ENCODE measurements at regions not wholly inside any gene's neighbourhood (a gene's known extent, or its start where the extent isn't known, plus 50 kb on each side); places are given as distances from the start of the nearest gene placed in this dataset.

GRCh38 chr17:14582996-14583395, 282.1 kb downstream of the HS3ST3B1 start:
- Histone ChIP-seq H3K27me3 (replicated peaks in 1 of 4; ENCODE audit: control insufficient read depth in 3 of 4, extremely low read depth in 1 of 4, insufficient read depth in 3 of 4, low read length in 3 of 4) (no peaks in the 10 kb centered on the region), H2BK120ac (replicated peaks; ENCODE audit: low read depth, low read length) (no peak overlapping the region)
- no peak for TF ChIP-seq SP2 (IDR thresholded peaks at IDR 0.05; ENCODE audit: low read length)
- no peak for TF ChIP-seq JUND (IDR thresholded peaks at IDR 0.05; ENCODE audit: low read length)
- TF ChIP-seq RFX5 (IDR thresholded peaks at IDR 0.05; ENCODE audit: borderline replicate concordance, low read depth, low read length), result no peak
- TF ChIP-seq CBX8 (IDR thresholded peaks at IDR 0.05; ENCODE audit: borderline replicate concordance, low read depth, low read length), result no peak
- TF ChIP-seq RBBP5 (IDR thresholded peaks at IDR 0.05; ENCODE audit: borderline replicate concordance, low read depth, low read length), result no peak
- no peak for TF ChIP-seq CTCF (IDR thresholded peaks at IDR 0.05; ENCODE audit: control extremely low read depth in 1 of 3, insufficient read depth in 1 of 3, low read depth in 1 of 3, low read length in 3 of 3)
- TF ChIP-seq SP4 (IDR thresholded peaks at IDR 0.05; ENCODE audit: low read length), result no peak
- no peak for TF ChIP-seq BRCA1 (IDR thresholded peaks at IDR 0.05; ENCODE audit: low read depth, low read length)
- no peak for TF ChIP-seq SIRT6 (IDR thresholded peaks at IDR 0.05; ENCODE audit: low read length)
- no peak for TF ChIP-seq RNF2 (IDR thresholded peaks at IDR 0.05; ENCODE audit: borderline replicate concordance, low read depth, low read length, missing control alignments, poor library complexity, severe bottlenecking)
- TF ChIP-seq EGR1 (IDR thresholded peaks at IDR 0.05; ENCODE audit: borderline replicate concordance, low read depth, low read length), result no peak
- TF ChIP-seq JUN (IDR thresholded peaks at IDR 0.05; ENCODE audit: low read depth, low read length), result no peak
- TF ChIP-seq BCL11A (IDR thresholded peaks at IDR 0.05; ENCODE audit: low read depth in 2 of 2, low read length in 2 of 2), result no peak

More at GRCh38 chr17:14582996-14583395, 282.1 kb downstream of the HS3ST3B1 start:
- Histone ChIP-seq H3K23me2 (ENCODE audit: low read depth, low read length) (no peaks in the 10 kb centered on the region), H3K9me3 (ENCODE audit: insufficient read depth in 2 of 2, low read depth in 1 of 2, low read length in 1 of 2) (no peaks in the 10 kb centered on the region), H3K4me1 (replicated peaks in 1 of 4; ENCODE audit: control insufficient read depth in 3 of 4, insufficient read depth in 4 of 4, low read length in 3 of 4) (peaks cover 0 to 10% (median 1%) of the 10 kb centered on the region in 4 experiments; a peak in 3 of 7 replicates), H3K23ac (ENCODE audit: insufficient read length) (no peak overlapping the region), H4K8ac (ENCODE audit: extremely low read depth, insufficient read depth, low read length) (no peak overlapping the region), H2BK12ac (ENCODE audit: low read depth, low read length) (no peak overlapping the region), H3K56ac (replicated peaks; ENCODE audit: insufficient read length, low read depth, low read length) (no peak overlapping the region), H4K91ac (replicated peaks; ENCODE audit: insufficient read length, low read length) (no peak overlapping the region), H3K18ac (ENCODE audit: extremely low read depth, low read length) (no peak overlapping the region), H3K79me2 (ENCODE audit: control insufficient read depth in 1 of 2, insufficient read depth in 2 of 2, low read length in 2 of 2) (no peaks in the 10 kb centered on the region), H3K14ac (ENCODE audit: insufficient read length) (no peak overlapping the region), H4K20me1 (replicated peaks in 1 of 2; ENCODE audit: control insufficient read depth in 1 of 2, insufficient read depth in 2 of 2, low read length in 2 of 2) (no peaks in the 10 kb centered on the region), H2AFZ (ENCODE audit: low read length) (no peak overlapping the region), H3K4me2 (ENCODE audit: insufficient read depth in 1 of 2, low read depth in 2 of 2, low read length in 2 of 2) (no peak overlapping the region), H2BK5ac (ENCODE audit: low read depth, low read length) (no peak overlapping the region), H3K4ac (replicated peaks; ENCODE audit: insufficient read length, low read depth, low read length) (no peak overlapping the region), H2BK15ac (ENCODE audit: low read length) (no peak overlapping the region), H3K36me3 (ENCODE audit: control insufficient read depth in 2 of 4, insufficient read depth in 4 of 4, low read length in 3 of 4) (no peaks in the 10 kb centered on the region), H3K4me3 (ENCODE audit: extremely low read depth in 1 of 4, insufficient read depth in 2 of 4, low read depth in 3 of 4, low read length in 4 of 4) (no peak overlapping the region), H3K79me1 (ENCODE audit: low read depth, low read length) (no peaks in the 10 kb centered on the region), H2BK20ac (ENCODE audit: low read length) (no peak overlapping the region), H3K9ac (replicated peaks in 1 of 4; ENCODE audit: extremely low read depth in 1 of 4, low read depth in 3 of 4, low read length in 3 of 4) (no peak overlapping the region), H2AK5ac (ENCODE audit: low read depth, low read length) (no peak overlapping the region), H3K27ac (ENCODE audit: low read depth, low read length) (no peak overlapping the region), H4K5ac (ENCODE audit: insufficient read length, low read depth, low read length) (no peak overlapping the region)
- FAIRE-seq, result no peak
- POLR2A ChIA-PET (ENCODE audit: partially characterized antibody), result no interaction called here
- WGBS, 2 experiments (ENCODE audit: extremely low coverage in 1 of 2, insufficient coverage in 1 of 2, insufficient read length in 1 of 2, insufficient replicate concordance in 2 of 2, low coverage in 1 of 2, low lambda C conversion rate in 2 of 2, missing lambda C conversion rate in 1 of 2), result 97% methylated on average over 2 of the region's 2 CpGs; no CpG with 5 or more reads in 1 of the 2 experiments
- CTCF ChIA-PET (ENCODE audit: partially characterized antibody), result interaction anchor here (0.6 kb wide), 1 partner anchor 289 kb away, joined by 3 read pairs; no protein-coding TSS in a partner anchor
- DNase-seq (ENCODE audit: low read depth in 1 of 2, low spot score in 2 of 2), result no peak

Data from H1 (cell line).